Brain microvascular endothelial cell (primary cell): ENCODE measurements at regions not wholly inside any gene's neighbourhood (a gene's known extent, or its start where the extent isn't known, plus 50 kb on each side); places are given as distances from the start of the nearest gene placed in this dataset.

ENCODE experiments used
- DNase-seq: peaks from one replicate; pipeline ENCODE4 v3.0.0-alpha.2; 2020
- H3K27ac ChIP-seq: fragments of 250-450 bp; sonication (Bioruptor Pico); 2 replicates; pipeline ENCODE4 v1.5.1; 2020; ENCODE audit warnings: mild to moderate bottlenecking, moderate library complexity
- H3K27me3 ChIP-seq: fragments of 250-450 bp; sonication (Bioruptor Pico); replicated peaks from 2 replicates; pipeline ENCODE4 v1.5.1; 2020; ENCODE audit warnings: mild to moderate bottlenecking
- H3K36me3 ChIP-seq: fragments of 250-450 bp; sonication (Bioruptor Pico); replicated peaks from 2 replicates; pipeline ENCODE4 v1.5.1; 2020; ENCODE audit warnings: mild to moderate bottlenecking
- H3K4me3 ChIP-seq: 2 replicates; pipeline ENCODE4 v1.5.1; 2011; ENCODE audit warnings: low read depth, mild to moderate bottlenecking, control low read depth, low read length, moderate library complexity
- in situ Hi-C: cut with HindIII; loops from 2 replicates; pipeline ENCODE4 v1.10.0; 2017; ENCODE audit warnings: low sequenced_read_pairs, low pct_ligation_motif_present
- TF ChIP-seq, protein P1 (sequence below): IDR thresholded peaks from 2 replicates; pipeline ENCODE4 v1.5.1; 2011; ENCODE audit warnings: low read depth, mild to moderate bottlenecking, moderate library complexity, low read length, control low read depth, inconsistent platforms; ENCODE audit errors: missing control alignments

DNA sequence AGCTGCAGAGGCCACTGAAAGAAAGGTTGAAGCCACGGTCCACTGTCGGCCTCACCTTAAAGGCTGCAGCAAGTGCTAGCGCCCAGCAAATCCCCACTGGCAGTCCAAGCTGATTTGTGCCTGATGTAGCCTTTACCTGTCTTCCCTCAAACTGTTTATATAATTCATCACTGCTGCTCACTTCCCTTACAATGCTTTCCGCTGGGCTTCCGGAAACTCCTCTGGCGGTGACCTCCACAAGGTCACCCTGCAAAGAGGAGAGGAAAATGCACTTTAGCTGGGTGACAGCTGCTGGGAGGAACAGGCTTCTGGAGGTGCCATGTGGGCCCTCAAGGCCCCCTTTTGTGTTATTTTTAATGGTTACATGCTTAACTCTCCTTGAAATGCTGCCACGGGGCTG lies 126.2 kb downstream of the CMPK2 start:
- H3K36me3 ChIP-seq: no peaks in the 10 kb centered on the region
- no peak for DNase-seq
- H3K27me3 ChIP-seq: no peaks in the 10 kb centered on the region
- H3K4me3 ChIP-seq: no peak overlapping the region
- TF ChIP-seq, protein P1, sequence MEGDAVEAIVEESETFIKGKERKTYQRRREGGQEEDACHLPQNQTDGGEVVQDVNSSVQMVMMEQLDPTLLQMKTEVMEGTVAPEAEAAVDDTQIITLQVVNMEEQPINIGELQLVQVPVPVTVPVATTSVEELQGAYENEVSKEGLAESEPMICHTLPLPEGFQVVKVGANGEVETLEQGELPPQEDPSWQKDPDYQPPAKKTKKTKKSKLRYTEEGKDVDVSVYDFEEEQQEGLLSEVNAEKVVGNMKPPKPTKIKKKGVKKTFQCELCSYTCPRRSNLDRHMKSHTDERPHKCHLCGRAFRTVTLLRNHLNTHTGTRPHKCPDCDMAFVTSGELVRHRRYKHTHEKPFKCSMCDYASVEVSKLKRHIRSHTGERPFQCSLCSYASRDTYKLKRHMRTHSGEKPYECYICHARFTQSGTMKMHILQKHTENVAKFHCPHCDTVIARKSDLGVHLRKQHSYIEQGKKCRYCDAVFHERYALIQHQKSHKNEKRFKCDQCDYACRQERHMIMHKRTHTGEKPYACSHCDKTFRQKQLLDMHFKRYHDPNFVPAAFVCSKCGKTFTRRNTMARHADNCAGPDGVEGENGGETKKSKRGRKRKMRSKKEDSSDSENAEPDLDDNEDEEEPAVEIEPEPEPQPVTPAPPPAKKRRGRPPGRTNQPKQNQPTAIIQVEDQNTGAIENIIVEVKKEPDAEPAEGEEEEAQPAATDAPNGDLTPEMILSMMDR: no peak
- in situ Hi-C loops: no loop called here
- no peak overlapping the region for H3K27ac ChIP-seq

DNA sequence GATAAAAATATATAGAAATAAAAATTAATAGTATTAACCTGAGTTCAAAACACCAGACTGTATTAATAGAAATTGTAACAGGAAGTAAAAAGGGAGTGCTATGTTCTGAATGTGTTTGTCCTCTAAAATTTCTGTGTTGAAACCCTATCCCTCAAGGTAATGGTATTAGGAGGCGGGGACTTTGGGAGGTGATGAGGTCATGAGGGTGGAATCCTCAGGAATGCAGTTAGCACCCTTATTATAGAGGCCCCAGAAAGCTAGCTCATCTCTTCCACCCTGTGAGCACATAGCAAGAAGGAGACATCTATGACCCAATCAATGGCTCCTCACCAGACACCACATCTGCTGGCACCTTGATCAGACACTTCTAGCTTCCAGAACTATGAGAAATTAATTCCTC lies 124.5 kb downstream of the CMPK2 start:
- no peak overlapping the region for H3K27ac ChIP-seq
- TF ChIP-seq, protein P1: no peak
- H3K36me3 ChIP-seq: no peaks in the 10 kb centered on the region
- in situ Hi-C loops: no loop called here
- no peak overlapping the region for H3K4me3 ChIP-seq
- DNase-seq: no peak
- H3K27me3 ChIP-seq: no peaks in the 10 kb centered on the region

DNA sequence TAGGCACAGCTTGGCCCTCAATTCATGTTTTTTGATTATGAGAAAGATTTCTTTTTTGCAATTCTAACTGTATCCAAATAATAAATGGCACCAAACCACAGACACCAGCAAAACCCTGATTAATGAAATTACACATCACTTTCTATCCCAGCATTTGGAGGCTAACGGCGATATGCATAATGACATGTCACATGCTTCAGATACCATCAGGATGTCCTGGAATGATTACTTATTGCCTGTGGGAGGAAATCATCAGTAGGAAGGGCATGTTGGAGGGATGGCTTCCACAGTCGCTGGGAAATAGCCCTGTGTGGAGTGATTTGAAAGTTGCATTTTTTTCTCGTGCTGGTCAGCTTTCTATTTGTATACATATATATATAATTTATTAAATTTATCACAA lies 121.7 kb downstream of the CMPK2 start:
- TF ChIP-seq, protein P1: no peak
- no peak overlapping the region for H3K4me3 ChIP-seq
- H3K36me3 ChIP-seq: no peaks in the 10 kb centered on the region
- DNase-seq: no peak
- in situ Hi-C loops: no loop called here
- H3K27me3 ChIP-seq: no peaks in the 10 kb centered on the region
- H3K27ac ChIP-seq: no peak overlapping the region

DNA sequence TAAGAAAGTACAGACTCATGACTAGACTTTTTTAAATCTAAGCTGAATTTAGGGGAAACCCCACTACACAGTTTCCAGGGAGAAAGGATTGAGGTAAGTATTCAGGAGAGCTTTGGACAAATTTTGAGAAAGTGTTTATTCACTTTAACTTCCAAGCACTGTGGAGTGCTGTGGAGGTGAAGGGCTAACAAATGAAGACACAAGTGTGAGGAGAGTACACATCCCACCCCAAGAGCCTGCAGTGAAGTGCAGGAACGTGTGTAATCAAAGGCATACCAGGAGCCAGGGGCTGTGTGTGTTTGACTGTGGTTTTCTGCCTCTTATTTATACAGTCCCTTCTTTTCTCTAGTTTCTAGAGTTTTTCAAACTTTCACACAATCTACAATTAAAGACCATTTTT lies 118.3 kb downstream of the CMPK2 start:
- H3K36me3 ChIP-seq: no peaks in the 10 kb centered on the region
- in situ Hi-C loops: no loop called here
- H3K27ac ChIP-seq: no peak overlapping the region
- TF ChIP-seq, protein P1: no peak
- H3K27me3 ChIP-seq: no peaks in the 10 kb centered on the region
- no peak for DNase-seq
- H3K4me3 ChIP-seq: no peak overlapping the region

- H3K4me3 ChIP-seq: no peak overlapping the region
- H3K36me3 ChIP-seq: no peaks in the 10 kb centered on the region
- H3K27me3 ChIP-seq: no peaks in the 10 kb centered on the region
- in situ Hi-C loops: no loop called here
- TF ChIP-seq, protein P1: no peak
- DNase-seq: no peak
- H3K27ac ChIP-seq: no peak overlapping the region
Measured at GRCh38 chr2:6748406-6749067, 117.2 kb downstream of the CMPK2 start.

DNA sequence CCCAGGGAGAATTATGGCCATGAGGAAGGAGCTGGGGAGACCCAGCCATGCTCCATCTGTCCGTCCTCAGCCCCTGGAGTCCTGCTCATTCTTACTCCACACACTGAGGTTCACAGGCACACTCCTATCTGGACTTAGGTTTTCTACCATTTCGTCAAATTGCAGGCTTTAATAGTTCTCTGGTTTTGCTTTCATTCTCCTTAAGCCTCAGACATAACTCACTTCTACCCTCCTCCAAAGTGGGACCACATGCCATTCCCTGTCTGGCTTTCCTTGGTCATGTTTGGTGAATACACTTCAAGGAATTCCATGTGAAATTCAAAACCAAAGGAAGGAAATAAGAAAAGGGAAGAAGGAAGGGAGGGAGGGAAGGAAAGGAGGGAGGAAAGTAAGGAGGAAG lies 115.7 kb downstream of the CMPK2 start:
- in situ Hi-C loops: no loop called here
- no peak for DNase-seq
- no peaks in the 10 kb centered on the region for H3K36me3 ChIP-seq
- no peak overlapping the region for H3K4me3 ChIP-seq
- no peak overlapping the region for H3K27ac ChIP-seq
- TF ChIP-seq, protein P1: no peak
- H3K27me3 ChIP-seq: no peaks in the 10 kb centered on the region
